Mammary epithelial cell (primary cell): ENCODE measurements at regions not wholly inside any gene's neighbourhood (a gene's known extent, or its start where the extent isn't known, plus 50 kb on each side); places are given as distances from the start of the nearest gene placed in this dataset.

Experiments
- EZH2 ChIP-seq: IDR thresholded peaks from 2 replicates; pipeline ENCODE4 v1.6.1; 2012; ENCODE audit warnings: low read length, inconsistent platforms, borderline replicate concordance
- TF ChIP-seq, protein P1 (sequence below), 2 donors: IDR thresholded peaks in 1 of 2; conservative IDR thresholded peaks in 1 of 2; 2 replicates each; pipeline ENCODE4 v1.5.1; 2011 to 2012; ENCODE audit warnings: inconsistent platforms in 2 of 2, low read length in 2 of 2, mild to moderate bottlenecking in 2 of 2, control low read depth in 1 of 2, low read depth in 1 of 2; ENCODE audit not compliant: insufficient read depth in 1 of 2; ENCODE audit errors: extremely low read depth in 1 of 2

DNA sequence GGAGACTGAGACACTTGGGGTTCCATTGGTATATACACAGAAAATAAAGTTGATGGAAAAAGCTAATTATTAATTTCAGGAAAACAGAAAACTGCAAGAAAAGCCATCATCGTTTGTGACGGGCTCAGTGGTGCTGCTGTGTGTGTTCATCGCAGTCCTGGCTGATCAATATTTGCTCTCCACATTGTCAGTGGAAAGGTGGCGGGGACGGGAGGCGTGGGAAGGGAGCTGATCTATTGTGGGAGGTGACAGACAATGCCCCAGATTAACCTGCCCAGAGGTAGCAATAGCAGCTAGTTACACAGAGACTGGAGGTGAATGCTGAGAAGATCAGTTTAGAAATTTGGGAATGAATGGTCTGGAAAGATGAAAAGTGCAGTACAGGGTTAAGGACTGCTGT lies 50.0 kb upstream of the CTDP1 start:
- TF ChIP-seq, protein P1, sequence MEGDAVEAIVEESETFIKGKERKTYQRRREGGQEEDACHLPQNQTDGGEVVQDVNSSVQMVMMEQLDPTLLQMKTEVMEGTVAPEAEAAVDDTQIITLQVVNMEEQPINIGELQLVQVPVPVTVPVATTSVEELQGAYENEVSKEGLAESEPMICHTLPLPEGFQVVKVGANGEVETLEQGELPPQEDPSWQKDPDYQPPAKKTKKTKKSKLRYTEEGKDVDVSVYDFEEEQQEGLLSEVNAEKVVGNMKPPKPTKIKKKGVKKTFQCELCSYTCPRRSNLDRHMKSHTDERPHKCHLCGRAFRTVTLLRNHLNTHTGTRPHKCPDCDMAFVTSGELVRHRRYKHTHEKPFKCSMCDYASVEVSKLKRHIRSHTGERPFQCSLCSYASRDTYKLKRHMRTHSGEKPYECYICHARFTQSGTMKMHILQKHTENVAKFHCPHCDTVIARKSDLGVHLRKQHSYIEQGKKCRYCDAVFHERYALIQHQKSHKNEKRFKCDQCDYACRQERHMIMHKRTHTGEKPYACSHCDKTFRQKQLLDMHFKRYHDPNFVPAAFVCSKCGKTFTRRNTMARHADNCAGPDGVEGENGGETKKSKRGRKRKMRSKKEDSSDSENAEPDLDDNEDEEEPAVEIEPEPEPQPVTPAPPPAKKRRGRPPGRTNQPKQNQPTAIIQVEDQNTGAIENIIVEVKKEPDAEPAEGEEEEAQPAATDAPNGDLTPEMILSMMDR (conservative IDR thresholded peaks at IDR 0.05 in 1 of 2, IDR thresholded peaks at IDR 0.05 in 1 of 2; ENCODE audit: extremely low read depth in 1 of 2, insufficient read depth in 1 of 2, low read depth in 1 of 2, low read length in 2 of 2), result no peak
- no peak for TF ChIP-seq EZH2
